Neural progenitor cell (in vitro differentiated cells): ENCODE measurements at regions not wholly inside any gene's neighbourhood (a gene's known extent, or its start where the extent isn't known, plus 50 kb on each side); places are given as distances from the start of the nearest gene placed in this dataset.

ENCODE experiments used
- DNase-seq: peaks from one replicate; pipeline ENCODE4 v3.0.0-alpha.2; 2016; ENCODE audit warnings: low spot score
- H2AFZ ChIP-seq: fragments of 200-600 bp; sonication (generic); replicated peaks from 2 replicates; pipeline ENCODE4 v1.6.1; 2016; ENCODE audit warnings: antibody characterized with exemption
- H3F3A ChIP-seq: fragments of 200-600 bp; sonication (generic); 2 replicates; pipeline ENCODE4 v1.6.1; 2016; ENCODE audit warnings: antibody characterized with exemption, low read depth
- H3K27ac ChIP-seq: fragments of 200-600 bp; sonication (generic); 2 replicates; pipeline ENCODE4 v1.5.1; 2016; ENCODE audit warnings: mild to moderate bottlenecking
- H3K27me3 ChIP-seq: fragments of 200-600 bp; sonication (generic); 2 replicates; pipeline ENCODE4 v1.6.1; 2016; ENCODE audit warnings: mild to moderate bottlenecking, moderate library complexity
- H3K36me3 ChIP-seq: fragments of 200-600 bp; sonication (generic); 2 replicates; pipeline ENCODE4 v1.5.1; 2016
- H3K4me1 ChIP-seq: fragments of 200-600 bp; sonication (generic); 2 replicates; pipeline ENCODE4 v1.6.1; 2016; ENCODE audit warnings: mixed run types
- H3K4me2 ChIP-seq: fragments of 200-600 bp; sonication (generic); 2 replicates; pipeline ENCODE4 v1.6.1; 2016
- H3K4me3 ChIP-seq: fragments of 200-600 bp; sonication (generic); 2 replicates; pipeline ENCODE4 v1.5.1; 2016
- H3K79me2 ChIP-seq: fragments of 200-600 bp; sonication (generic); 2 replicates; pipeline ENCODE4 v1.6.1; 2016; ENCODE audit warnings: low read depth
- H3K9ac ChIP-seq: fragments of 200-600 bp; sonication (generic); 2 replicates; pipeline ENCODE4 v1.6.1; 2016
- H3K9me3 ChIP-seq: fragments of 200-600 bp; sonication (generic); 2 replicates; pipeline ENCODE4 v1.5.1; 2016; ENCODE audit warnings: low read depth
- H4K20me1 ChIP-seq: fragments of 200-600 bp; sonication (generic); 2 replicates; pipeline ENCODE4 v1.6.1; 2016; ENCODE audit warnings: low read depth
- H3K27ac Mint-ChIP-seq: 3 replicates; pipeline ENCODE4 v1.8.0; 2021; ENCODE audit warnings: mixed read lengths
- H3K27me3 Mint-ChIP-seq: 2 replicates; pipeline ENCODE4 v1.8.0; 2022; ENCODE audit warnings: low read depth, mild to moderate bottlenecking, inconsistent platforms, moderate library complexity, mixed read lengths; ENCODE audit not compliant: insufficient read depth
- H3K36me3 Mint-ChIP-seq: 3 replicates; pipeline ENCODE4 v1.8.0; 2021; ENCODE audit warnings: mixed read lengths
- H3K4me1 Mint-ChIP-seq: 3 replicates; pipeline ENCODE4 v1.8.0; 2021; ENCODE audit warnings: mixed read lengths
- H3K4me3 Mint-ChIP-seq: 3 replicates; pipeline ENCODE4 v1.8.0; 2021; ENCODE audit warnings: mild to moderate bottlenecking, moderate library complexity, mixed read lengths
- H3K9me3 Mint-ChIP-seq: 3 replicates; pipeline ENCODE4 v1.8.0; 2020; ENCODE audit warnings: mixed read lengths
- EZH2 ChIP-seq: fragments of 200-600 bp; sonication (generic); IDR thresholded peaks from 2 replicates; pipeline ENCODE4 v1.6.1; 2017; ENCODE audit warnings: antibody characterized with exemption, mild to moderate bottlenecking, moderate library complexity
- EZH2phosphoT487 ChIP-seq: fragments of 200-600 bp; sonication (generic); IDR thresholded peaks from 2 replicates; pipeline ENCODE4 v1.6.1; 2017; ENCODE audit warnings: antibody characterized with exemption
- TF ChIP-seq, protein P1 (sequence below): fragments of 200-600 bp; sonication (generic); IDR thresholded peaks from 2 replicates; pipeline ENCODE4 v1.5.1; 2017; ENCODE audit warnings: antibody characterized with exemption, mild to moderate bottlenecking

DNA sequence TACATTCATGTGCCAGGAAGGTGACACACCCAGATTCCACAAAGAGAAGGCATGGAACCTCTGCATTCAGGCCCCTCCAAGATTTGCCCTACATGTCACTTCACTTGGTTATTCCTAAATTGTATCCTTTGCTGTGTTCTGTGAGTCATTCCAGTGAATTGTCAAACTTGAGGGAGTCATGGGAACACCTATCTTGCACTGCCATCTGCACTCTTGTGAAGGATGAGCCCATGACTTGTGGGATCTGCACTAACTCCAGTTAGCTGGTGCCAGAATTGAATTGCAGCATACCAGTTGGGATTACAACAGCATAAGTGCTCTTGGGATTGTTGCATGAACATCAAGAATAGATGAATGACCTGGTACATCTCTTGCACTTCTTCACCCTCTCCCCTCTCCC lies 1288.0 kb upstream of the ZEB2 start:
- no peak for TF ChIP-seq EZH2
- TF ChIP-seq, protein P1, sequence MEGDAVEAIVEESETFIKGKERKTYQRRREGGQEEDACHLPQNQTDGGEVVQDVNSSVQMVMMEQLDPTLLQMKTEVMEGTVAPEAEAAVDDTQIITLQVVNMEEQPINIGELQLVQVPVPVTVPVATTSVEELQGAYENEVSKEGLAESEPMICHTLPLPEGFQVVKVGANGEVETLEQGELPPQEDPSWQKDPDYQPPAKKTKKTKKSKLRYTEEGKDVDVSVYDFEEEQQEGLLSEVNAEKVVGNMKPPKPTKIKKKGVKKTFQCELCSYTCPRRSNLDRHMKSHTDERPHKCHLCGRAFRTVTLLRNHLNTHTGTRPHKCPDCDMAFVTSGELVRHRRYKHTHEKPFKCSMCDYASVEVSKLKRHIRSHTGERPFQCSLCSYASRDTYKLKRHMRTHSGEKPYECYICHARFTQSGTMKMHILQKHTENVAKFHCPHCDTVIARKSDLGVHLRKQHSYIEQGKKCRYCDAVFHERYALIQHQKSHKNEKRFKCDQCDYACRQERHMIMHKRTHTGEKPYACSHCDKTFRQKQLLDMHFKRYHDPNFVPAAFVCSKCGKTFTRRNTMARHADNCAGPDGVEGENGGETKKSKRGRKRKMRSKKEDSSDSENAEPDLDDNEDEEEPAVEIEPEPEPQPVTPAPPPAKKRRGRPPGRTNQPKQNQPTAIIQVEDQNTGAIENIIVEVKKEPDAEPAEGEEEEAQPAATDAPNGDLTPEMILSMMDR, result no peak
- no peak for TF ChIP-seq EZH2phosphoT487

DNA sequence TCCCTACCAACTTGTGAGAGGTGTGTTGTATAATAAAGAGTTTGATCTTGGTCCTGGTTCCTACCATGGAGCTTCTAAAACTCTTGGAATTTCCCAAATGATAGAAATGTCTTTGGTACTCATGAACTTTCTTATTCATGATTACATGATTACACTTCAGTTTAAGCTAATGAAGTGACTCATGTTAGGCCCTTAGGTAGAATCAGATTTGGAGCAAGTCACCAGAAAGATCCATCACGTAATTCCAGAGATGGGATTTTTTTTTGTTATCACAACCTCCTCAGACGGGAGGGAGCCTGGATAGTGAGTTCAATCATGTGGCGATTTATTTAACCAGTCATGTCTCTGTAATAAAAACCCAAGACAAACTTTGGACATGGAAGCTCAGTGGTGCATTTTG lies 1287.6 kb upstream of the ZEB2 start:
- no peak overlapping the region for H3K27ac Mint-ChIP-seq
- peaks cover 4% of the 10 kb centered on the region for H3K4me1 Mint-ChIP-seq
- no peaks in the 10 kb centered on the region for H3K27me3 Mint-ChIP-seq
- DNase-seq, result no peak
- Histone ChIP-seq H2AFZ (no peak overlapping the region), H3K4me2 (no peak overlapping the region), H3K9me3 (no peaks in the 10 kb centered on the region), H3K27me3 (no peaks in the 10 kb centered on the region), H3K27ac (no peak overlapping the region), H3K4me1 (no peaks in the 10 kb centered on the region), H3K4me3 (no peak overlapping the region), H4K20me1 (no peaks in the 10 kb centered on the region), H3F3A (no peaks in the 10 kb centered on the region), H3K9ac (no peak overlapping the region), H3K36me3 (no peaks in the 10 kb centered on the region), H3K79me2 (no peaks in the 10 kb centered on the region)
- H3K36me3 Mint-ChIP-seq, result no peaks in the 10 kb centered on the region
- no peak overlapping the region for H3K4me3 Mint-ChIP-seq
- TF ChIP-seq, protein P1, result no peak
- no peak for TF ChIP-seq EZH2phosphoT487
- no peak for TF ChIP-seq EZH2
- no peaks in the 10 kb centered on the region for H3K9me3 Mint-ChIP-seq

More for the DNA sequence above, 1288.0 kb upstream of the ZEB2 start:
- Histone ChIP-seq H3K4me2 (no peak overlapping the region), H4K20me1 (no peaks in the 10 kb centered on the region), H3K4me1 (no peaks in the 10 kb centered on the region), H3K27ac (no peak overlapping the region), H3F3A (no peaks in the 10 kb centered on the region), H3K79me2 (no peaks in the 10 kb centered on the region), H3K4me3 (no peak overlapping the region), H2AFZ (no peak overlapping the region), H3K9ac (no peak overlapping the region), H3K27me3 (no peaks in the 10 kb centered on the region), H3K36me3 (no peaks in the 10 kb centered on the region), H3K9me3 (no peaks in the 10 kb centered on the region)
- no peaks in the 10 kb centered on the region for H3K27me3 Mint-ChIP-seq
- peaks cover 4% of the 10 kb centered on the region for H3K4me1 Mint-ChIP-seq
- H3K9me3 Mint-ChIP-seq, result no peaks in the 10 kb centered on the region
- no peak for DNase-seq
- no peaks in the 10 kb centered on the region for H3K36me3 Mint-ChIP-seq
- no peak overlapping the region for H3K27ac Mint-ChIP-seq
- H3K4me3 Mint-ChIP-seq, result no peak overlapping the region

DNA sequence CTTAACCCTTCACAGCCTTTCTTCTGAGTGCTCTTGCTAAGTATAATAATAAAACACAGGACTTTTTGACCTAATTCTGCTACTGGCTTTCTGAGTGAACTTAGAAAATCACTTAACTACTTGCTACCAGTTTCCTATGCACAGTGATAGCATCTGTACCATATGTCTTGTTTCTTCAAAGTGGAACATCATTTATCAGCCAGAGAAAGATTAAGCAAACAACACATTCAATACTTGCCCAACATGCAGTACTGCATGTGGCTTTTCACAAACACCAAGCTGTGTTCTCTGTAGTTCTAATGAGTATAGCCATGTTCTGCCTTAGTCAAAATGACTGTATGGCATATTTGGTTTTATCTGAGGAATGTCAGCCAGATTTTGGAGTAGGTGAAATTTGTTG lies 1286.6 kb upstream of the ZEB2 start:
- Histone ChIP-seq H3K9me3 (no peaks in the 10 kb centered on the region), H3K4me1 (no peaks in the 10 kb centered on the region), H3K27ac (no peak overlapping the region), H3K4me2 (no peak overlapping the region), H3K9ac (no peak overlapping the region), H3K79me2 (no peaks in the 10 kb centered on the region), H3K27me3 (no peaks in the 10 kb centered on the region), H2AFZ (no peak overlapping the region), H3K36me3 (no peaks in the 10 kb centered on the region), H4K20me1 (no peaks in the 10 kb centered on the region), H3K4me3 (no peak overlapping the region), H3F3A (no peaks in the 10 kb centered on the region)
- Mint-ChIP-seq H3K9me3 (no peaks in the 10 kb centered on the region), H3K4me3 (no peak overlapping the region), H3K27me3 (no peaks in the 10 kb centered on the region), H3K4me1 (no peaks in the 10 kb centered on the region), H3K36me3 (no peaks in the 10 kb centered on the region), H3K27ac (no peak overlapping the region)
- DNase-seq, result no peak
- TF ChIP-seq, protein P1, result no peak
- TF ChIP-seq EZH2, result no peak
- no peak for TF ChIP-seq EZH2phosphoT487

DNA sequence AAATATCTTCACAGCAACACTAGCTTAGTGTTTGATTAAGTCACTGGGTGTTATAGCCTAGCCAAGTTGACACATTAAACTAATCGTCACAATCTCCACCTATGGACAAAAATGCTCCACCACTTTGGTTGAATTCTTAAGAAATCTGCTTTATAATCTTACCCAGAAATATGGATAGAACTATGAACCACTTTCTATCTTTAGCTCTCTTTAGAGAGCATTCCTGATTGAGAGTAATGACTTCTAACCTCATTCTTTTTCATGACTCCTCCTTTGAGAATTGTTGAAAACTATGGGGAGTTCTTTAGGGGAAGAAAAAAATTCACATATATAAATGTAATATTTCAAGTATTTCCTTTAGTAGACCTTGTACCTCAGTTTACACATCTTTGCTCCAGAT lies 1282.2 kb upstream of the ZEB2 start:
- H4K20me1 ChIP-seq, result no peaks in the 10 kb centered on the region
- Mint-ChIP-seq H3K27ac (no peak overlapping the region), H3K36me3 (no peaks in the 10 kb centered on the region), H3K4me1 (peaks cover 13% of the 10 kb centered on the region), H3K4me3 (no peak overlapping the region), H3K27me3 (no peaks in the 10 kb centered on the region), H3K9me3 (no peaks in the 10 kb centered on the region)
- H3K27ac ChIP-seq, result no peak overlapping the region
- H3K79me2 ChIP-seq, result no peaks in the 10 kb centered on the region
- no peaks in the 10 kb centered on the region for H3F3A ChIP-seq
- no peak overlapping the region for H3K4me3 ChIP-seq
- H2AFZ ChIP-seq, result no peak overlapping the region
- TF ChIP-seq, protein P1, result no peak
- TF ChIP-seq EZH2 (no peak), EZH2phosphoT487 (no peak)
- H3K4me2 ChIP-seq, result no peak overlapping the region
- no peak for DNase-seq
- no peaks in the 10 kb centered on the region for H3K4me1 ChIP-seq
- no peaks in the 10 kb centered on the region for H3K9me3 ChIP-seq
- H3K27me3 ChIP-seq, result no peaks in the 10 kb centered on the region
- H3K36me3 ChIP-seq, result no peaks in the 10 kb centered on the region
- no peak overlapping the region for H3K9ac ChIP-seq
